ENCODE measurements at regions not wholly inside any gene's neighbourhood (a gene's known extent, or its start where the extent isn't known, plus 50 kb on each side); places are given as distances from the start of the nearest gene placed in this dataset.
"Not testable (repeated sequence)": the region's sequence is repeated elsewhere in the genome, so short reads cannot be mapped to it uniquely, and the experiment has no call there.

DNA sequence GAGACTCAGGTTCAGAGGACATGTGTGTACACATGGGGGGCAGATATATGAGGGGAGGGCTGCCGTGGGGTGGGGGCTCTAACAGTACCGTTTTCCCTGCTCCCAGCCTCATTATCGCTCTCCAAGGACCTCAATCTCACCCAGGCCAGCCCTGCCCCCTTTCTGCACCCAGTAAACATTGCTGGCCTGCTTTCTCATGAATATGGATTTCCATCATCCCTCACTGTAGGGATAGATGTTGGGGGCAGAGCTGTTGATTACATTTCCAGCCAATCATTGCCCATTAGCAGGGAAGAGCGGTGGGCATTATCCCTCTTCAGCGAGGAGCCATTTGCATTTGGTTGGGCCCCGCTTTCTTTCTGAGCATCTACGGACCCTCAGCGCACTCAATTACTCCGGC lies 273.8 kb downstream of the RPS6KC1 start:
- no peak for DNase-seq (ENCODE audit: low read depth in 2 of 2)

- DNase-seq (ENCODE audit: low read depth in 2 of 2), result no peak
These were observed 274.4 kb downstream of the RPS6KC1 start for GRCh38 chr1:213325482-213325881.

- no peak for DNase-seq (ENCODE audit: low read depth in 2 of 2)
These were observed 275.4 kb downstream of the RPS6KC1 start for GRCh38 chr1:213326281-213327016.

DNA sequence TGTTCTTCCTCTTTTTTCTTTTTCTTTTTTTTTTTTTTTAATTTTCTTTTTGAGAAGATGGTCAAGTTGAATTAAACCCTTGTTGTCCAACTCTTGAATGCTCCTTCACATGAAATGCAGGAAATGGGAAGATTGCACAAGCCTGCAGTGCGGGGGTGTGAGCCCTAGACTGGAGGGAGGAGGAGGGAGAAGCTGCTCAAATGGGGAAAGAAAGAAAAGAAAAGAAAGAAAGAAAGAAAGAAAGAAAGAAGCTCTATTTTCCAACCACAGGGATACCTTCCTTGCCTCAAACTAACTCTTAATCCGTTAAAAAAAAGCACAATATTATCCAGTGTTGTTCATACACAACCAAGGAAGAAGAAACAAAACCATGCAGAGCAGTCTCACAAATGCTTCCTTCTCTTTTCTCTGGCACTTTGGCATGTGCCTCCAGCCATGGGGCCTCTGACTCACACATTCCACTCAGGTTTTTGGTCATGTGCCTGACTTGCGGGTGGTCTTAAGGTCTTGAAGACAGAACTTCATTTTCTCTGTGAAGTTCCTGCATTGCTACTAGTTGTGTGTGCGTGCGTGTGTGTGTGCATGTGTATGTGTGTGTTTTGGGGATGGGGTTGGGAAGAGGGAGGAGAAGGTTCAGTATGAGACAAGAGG lies 276.1 kb downstream of the RPS6KC1 start:
- DNase-seq (ENCODE audit: low read depth in 2 of 2), result no peak

DNA sequence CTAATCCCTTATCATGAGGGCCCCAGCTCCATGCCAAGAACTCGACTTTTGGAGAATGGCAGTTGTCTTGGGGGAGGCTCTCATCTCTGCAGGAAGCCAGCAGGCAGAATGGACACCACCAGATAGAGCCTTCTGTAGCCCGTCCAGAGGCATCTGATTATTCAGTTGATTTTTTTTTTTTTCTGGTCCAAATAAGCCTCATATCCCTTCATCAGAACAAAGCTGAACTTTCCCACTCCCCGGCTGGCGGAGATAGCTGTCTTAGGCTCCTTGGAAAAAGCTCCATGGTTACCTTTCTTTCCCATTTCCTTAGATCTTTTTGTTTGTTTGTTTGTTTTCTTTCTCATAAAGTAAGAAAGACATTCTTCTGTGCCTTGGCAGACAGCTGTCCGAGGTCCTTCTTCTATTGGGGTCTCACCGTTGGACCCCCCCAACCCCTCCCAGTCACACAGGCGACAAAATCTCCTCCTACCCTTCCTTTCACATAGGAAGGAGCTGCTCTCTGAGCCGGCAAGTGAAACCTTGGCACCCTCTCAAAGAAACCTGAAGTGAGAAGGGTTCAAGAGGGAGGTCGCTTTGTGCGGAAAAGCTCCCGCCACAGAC lies 278.5 kb downstream of the RPS6KC1 start:
- no peak for DNase-seq (ENCODE audit: low read depth in 2 of 2)

- DNase-seq (ENCODE audit: low read depth in 2 of 2), result no peak
These were observed 279.2 kb downstream of the RPS6KC1 start for GRCh38 chr1:213330281-213330680.

GRCh38 chr1:213331631-213332175 lies 280.7 kb downstream of the RPS6KC1 start:
- DNase-seq (ENCODE audit: low read depth in 2 of 2), result no peak

DNA sequence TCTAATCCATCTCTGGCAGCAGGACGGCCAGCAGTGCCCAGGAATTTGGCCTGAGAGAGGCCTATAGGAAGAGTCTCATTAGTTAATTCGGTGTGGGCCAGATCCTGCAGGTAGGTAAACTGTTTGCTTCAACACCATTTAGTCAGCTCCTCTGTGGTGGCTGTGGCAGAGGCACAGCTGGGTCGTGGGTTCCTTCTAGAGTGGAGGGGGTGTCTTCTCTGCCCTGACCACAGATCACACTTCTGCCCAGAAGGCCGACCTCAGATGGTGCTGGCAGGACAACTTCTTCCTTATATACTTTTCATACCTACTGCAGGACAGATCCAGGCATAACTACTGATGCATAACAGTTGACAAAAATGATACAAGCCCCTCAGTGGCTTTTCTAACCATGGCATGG lies 281.4 kb downstream of the RPS6KC1 start:
- no peak for DNase-seq (ENCODE audit: low read depth in 2 of 2)

DNA sequence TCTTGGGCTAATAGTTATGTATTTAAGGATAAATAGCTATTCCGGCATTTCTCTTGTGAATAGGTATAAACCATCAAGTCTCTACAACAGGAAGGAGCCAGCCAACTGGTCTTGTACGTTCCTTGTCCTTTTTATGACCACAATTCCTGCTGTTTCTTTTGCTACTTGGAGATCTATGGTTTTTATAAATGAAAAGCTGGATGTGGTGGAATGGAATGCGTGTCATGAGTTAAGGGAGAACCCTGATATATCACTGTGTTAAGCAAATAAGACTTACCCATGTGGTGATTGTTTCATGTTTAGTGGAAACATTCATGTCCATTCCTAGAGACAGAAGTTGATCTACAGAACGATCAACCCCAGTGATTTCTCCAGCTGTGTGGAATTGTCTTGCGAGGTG lies 282.1 kb downstream of the RPS6KC1 start:
- no peak for DNase-seq (ENCODE audit: low read depth in 2 of 2)

DNA sequence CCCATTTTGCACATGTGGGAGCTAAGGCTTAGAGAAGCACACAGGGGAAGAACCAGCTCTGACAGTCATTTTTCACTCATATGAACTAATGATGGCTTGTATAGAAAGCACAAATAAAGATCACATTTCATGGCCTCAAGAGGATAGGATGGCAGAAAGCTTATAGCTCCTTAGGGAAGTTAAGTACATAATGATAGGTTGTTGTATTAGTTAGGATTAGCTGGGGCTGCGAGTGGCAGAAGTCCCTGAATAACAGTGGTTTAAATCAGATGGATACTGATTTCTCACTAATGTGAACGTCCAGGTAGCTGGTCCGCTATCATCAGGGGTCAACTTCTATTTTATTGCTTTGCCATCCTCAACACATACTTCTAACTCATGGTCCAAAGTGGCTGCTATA lies 284.0 kb downstream of the RPS6KC1 start:
- no peak for DNase-seq (ENCODE audit: low read depth in 2 of 2)

DNA sequence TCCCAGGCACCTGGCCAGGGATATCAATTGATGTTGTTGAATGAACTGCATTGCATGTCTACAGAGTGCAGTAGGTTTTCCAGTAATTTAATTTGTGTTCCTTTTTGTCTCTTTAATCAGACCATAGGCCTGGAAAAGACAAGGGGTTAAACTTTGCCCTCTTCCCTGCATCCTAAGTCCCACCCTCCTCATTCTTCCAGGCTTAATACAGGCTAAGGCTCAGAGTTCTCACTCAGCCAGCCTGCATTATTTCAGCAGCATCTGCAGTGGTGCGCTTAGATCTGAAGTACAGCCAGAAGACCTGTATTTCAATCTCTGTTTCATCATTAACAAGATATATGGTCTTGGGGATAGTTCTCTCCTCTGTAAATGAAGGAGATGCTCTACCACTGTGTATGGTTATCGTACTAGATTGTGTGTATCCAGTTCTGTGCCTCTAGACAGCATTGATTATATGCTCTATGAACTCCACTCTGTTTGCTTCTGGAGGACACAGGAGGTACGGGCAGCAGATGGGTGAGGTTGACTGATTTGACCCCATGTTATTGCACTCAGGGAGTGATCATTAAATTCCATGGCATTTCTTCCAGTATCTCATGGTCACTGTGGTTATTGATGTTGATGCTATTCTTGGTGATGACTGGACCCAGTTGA lies 286.1 kb downstream of the RPS6KC1 start:
- DNase-seq (ENCODE audit: low read depth in 2 of 2), result no peak

- no peak for DNase-seq (ENCODE audit: low read depth in 2 of 2)
These were observed 289.6 kb downstream of the RPS6KC1 start for GRCh38 chr1:213340593-213340992.

DNA sequence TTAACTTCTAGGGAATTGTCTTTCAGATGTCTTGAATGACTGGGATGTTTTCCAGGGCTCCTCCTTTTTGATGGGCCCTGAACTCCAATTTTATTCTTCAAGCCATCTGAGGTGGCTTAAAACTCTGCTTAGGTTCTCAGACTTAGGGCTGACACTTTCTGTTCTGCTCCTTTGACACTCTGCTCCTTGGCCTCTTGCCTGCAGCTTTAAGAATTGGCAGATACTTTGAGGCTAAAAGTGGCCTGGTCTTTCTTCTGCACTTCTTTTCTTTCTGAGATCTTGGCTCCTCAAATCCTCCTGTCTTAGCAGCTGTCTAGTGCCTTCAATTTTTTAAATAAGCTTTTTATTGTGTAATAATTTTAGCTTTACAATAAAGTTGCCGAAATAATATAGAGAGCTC lies 294.6 kb downstream of the RPS6KC1 start:
- DNase-seq (ENCODE audit: low read depth in 2 of 2), result no peak

DNA sequence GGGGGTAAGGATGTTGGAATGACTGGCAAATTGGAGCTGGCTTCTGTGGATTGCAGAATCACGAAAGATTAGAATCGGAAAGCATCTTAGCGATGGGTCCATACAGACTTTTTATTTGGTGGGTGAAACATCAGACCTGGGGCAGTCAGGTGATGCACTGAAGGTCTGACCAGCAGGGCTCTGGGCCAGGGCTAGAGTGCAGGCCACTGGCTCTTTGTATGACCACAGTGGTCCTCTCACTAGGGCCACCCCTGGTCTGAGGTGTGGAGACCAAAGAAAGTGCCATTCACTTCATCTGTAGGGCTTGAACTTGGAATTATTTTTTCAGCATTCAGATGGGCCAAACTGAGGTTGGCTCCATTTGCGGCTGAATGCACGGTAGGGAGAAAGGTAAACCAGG lies 306.4 kb downstream of the RPS6KC1 start:
- DNase-seq (ENCODE audit: low read depth in 2 of 2), result no peak

- DNase-seq (ENCODE audit: low read depth in 2 of 2), result not testable (repeated sequence)
These were observed 307.3 kb downstream of the RPS6KC1 start for GRCh38 chr1:213358368-213358767.

DNA sequence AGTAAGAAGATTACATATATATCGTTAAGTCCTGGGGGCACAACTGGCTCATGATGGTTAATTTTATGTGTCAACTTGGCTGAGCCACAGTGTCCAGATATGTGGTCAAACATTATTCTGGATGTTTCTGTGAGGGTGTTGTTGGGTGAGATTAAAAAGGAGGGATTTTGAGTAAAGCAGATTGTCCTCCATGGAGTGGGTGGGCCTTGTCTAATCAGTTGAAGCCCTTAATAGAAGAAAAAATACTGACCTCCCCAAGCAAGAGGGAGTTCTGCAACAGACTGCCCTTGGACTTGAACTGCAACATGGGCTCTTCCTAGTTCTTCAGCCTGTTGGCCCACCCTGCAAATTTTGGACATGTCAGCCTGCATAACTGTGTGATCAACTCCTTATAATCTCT lies 311.6 kb downstream of the RPS6KC1 start:
- DNase-seq (ENCODE audit: low read depth in 2 of 2), result no peak

- no peak for DNase-seq (ENCODE audit: low read depth in 2 of 2)
These were observed 315.2 kb downstream of the RPS6KC1 start for GRCh38 chr1:213366141-213366831.

DNA sequence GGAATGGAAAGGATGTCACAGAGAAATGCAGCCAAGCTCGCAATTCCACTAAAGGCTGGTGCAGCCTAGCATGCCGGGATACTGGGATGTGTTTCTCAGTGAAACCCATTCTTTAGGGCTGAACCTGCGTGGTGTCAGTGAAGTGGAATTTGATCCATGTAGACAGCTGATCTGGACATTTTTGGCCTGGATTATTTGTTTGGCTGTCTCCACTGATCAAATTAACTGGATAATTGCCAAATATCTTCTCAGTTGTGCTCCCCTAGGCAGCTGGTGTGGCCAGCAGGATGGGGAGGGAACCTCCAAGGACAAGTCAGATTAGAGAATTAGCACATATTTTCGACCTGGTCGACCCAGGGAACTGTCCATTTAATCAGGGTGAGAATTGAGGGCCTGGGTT lies 318.4 kb downstream of the RPS6KC1 start:
- no peak for DNase-seq (ENCODE audit: low read depth in 2 of 2)

DNA sequence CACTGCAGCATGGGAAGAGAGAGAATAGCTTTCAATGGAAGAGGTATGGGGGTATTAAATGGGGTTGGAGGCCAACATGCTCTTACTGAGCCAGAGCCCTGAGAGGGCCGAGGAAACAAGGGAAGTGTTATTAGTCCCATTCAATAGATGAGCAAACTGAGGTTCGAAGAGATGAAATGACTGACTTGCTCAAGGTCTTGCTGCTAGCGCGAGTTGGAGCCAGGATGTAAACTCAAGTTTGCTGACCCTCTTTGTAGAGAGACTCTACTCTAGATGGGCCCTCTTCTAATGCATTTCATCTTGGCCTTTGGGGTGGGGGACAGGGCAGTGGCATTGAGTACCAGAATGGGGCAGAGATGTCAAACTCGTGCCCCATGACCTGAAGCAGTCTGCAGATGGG lies 319.5 kb downstream of the RPS6KC1 start:
- DNase-seq (ENCODE audit: low read depth in 2 of 2), result no peak

GRCh38 chr1:213371525-213371846 lies 320.4 kb downstream of the RPS6KC1 start:
- no peak for DNase-seq (ENCODE audit: low read depth in 2 of 2)

GRCh38 chr1:213371847-213372619 lies 321.0 kb downstream of the RPS6KC1 start:
- DNase-seq (ENCODE audit: low read depth in 2 of 2), result no peak
